Activated naive CD4-positive, alpha-beta T cell treated with Interleukin-2 at 50 U/mL for 16 hours (primary cell): ENCODE measurements at regions not wholly inside any gene's neighbourhood (a gene's known extent, or its start where the extent isn't known, plus 50 kb on each side); places are given as distances from the start of the nearest gene placed in this dataset.

ENCODE experiments used
- DNase-seq: peaks from one replicate; pipeline ENCODE4 v3.0.0-alpha.2; 2020

GRCh38 chr6:14622909-14623505 lies 505.4 kb downstream of the CD83 start:
- DNase-seq, result no peak

- no peak for DNase-seq
Observed at GRCh38 chr6:14625173-14625895, 507.8 kb downstream of the CD83 start.

GRCh38 chr6:14626556-14626955 lies 509.0 kb downstream of the CD83 start:
- DNase-seq, result no peak

- DNase-seq, result no peak
Observed at GRCh38 chr6:14630016-14630415, 512.4 kb downstream of the CD83 start.

- no peak for DNase-seq
Observed at GRCh38 chr6:14633479-14633878, 515.9 kb downstream of the CD83 start.

- DNase-seq, result no peak
Observed at GRCh38 chr6:14634072-14634471, 516.5 kb downstream of the CD83 start.

- DNase-seq, result peak; percentile 38
Observed at GRCh38 chr6:14635195-14635594, 517.6 kb downstream of the CD83 start.

- DNase-seq, result peak; percentile 7
Observed at GRCh38 chr6:14635934-14636591, 518.5 kb downstream of the CD83 start.

- no peak for DNase-seq
Observed at GRCh38 chr6:14638435-14638905, 520.9 kb downstream of the CD83 start.

GRCh38 chr6:14638906-14639761 lies 521.6 kb downstream of the CD83 start:
- no peak for DNase-seq

GRCh38 chr6:14639983-14640599 lies 522.5 kb downstream of the CD83 start:
- DNase-seq, result no peak

- no peak for DNase-seq
Observed at GRCh38 chr6:14640631-14641030, 523.1 kb downstream of the CD83 start.

- no peak for DNase-seq
Observed at GRCh38 chr6:14641423-14642135, 524.0 kb downstream of the CD83 start.

GRCh38 chr6:14642136-14642505 lies 524.5 kb downstream of the CD83 start:
- DNase-seq, result no peak

- DNase-seq, result no peak
Observed at GRCh38 chr6:14642842-14643241, 525.3 kb downstream of the CD83 start.

- no peak for DNase-seq
Observed at GRCh38 chr6:14644381-14644780, 526.8 kb downstream of the CD83 start.

GRCh38 chr6:14645221-14645620 lies 527.6 kb downstream of the CD83 start:
- DNase-seq, result no peak

GRCh38 chr6:14645841-14646240 lies 528.3 kb downstream of the CD83 start:
- DNase-seq, result no peak

GRCh38 chr6:14646371-14646770 lies 528.8 kb downstream of the CD83 start:
- no peak for DNase-seq

- no peak for DNase-seq
Observed at GRCh38 chr6:14647357-14647756, 529.8 kb downstream of the CD83 start.

- no peak for DNase-seq
Observed at GRCh38 chr6:14652536-14652935, 535.0 kb downstream of the CD83 start.
